Activated T-helper 2 cell treated with anti-CD3 and anti-CD28 coated beads, Interferon-gamma antibody, Interleukin-2, Interleukin-4, amounts not matched to agents 10 μg/mL and 5 μg/mL and 100 μg/mL, durations not matched to agents 14 hours and 24 hours and 36 hours (primary cell): ENCODE measurements at regions not wholly inside any gene's neighbourhood (a gene's known extent, or its start where the extent isn't known, plus 50 kb on each side); places are given as distances from the start of the nearest gene placed in this dataset.
"Not testable (repeated sequence)": the region's sequence is repeated elsewhere in the genome, so short reads cannot be mapped to it uniquely, and the experiment has no call there.

Source experiments
- DNase-seq: peaks from one replicate; pipeline ENCODE4 v3.0.0; 2021; ENCODE audit warnings: low spot score
- H3K27ac Mint-ChIP-seq: one replicate; pipeline ENCODE4 v1.8.0; 2021; ENCODE audit warnings: mixed read lengths
- H3K27me3 Mint-ChIP-seq: one replicate; pipeline ENCODE4 v1.8.0; 2021; ENCODE audit warnings: low read depth, mixed read lengths
- H3K36me3 Mint-ChIP-seq: one replicate; pipeline ENCODE4 v1.8.0; 2021; ENCODE audit warnings: low read depth, mixed read lengths
- H3K4me1 Mint-ChIP-seq: one replicate; pipeline ENCODE4 v1.8.0; 2021; ENCODE audit warnings: low read depth, mixed read lengths
- H3K4me3 Mint-ChIP-seq: one replicate; pipeline ENCODE4 v1.8.0; 2021; ENCODE audit warnings: low read depth, mild to moderate bottlenecking, moderate library complexity, mixed read lengths
- H3K9me3 Mint-ChIP-seq: one replicate; pipeline ENCODE4 v1.8.0; 2021; ENCODE audit warnings: mixed read lengths
- intact Hi-C: fragments of 100-400 bp; cut with micrococcal nuclease; formaldehyde crosslinking; loops from one replicate; pipeline ENCODE4 v1.15.1; 2023

DNA sequence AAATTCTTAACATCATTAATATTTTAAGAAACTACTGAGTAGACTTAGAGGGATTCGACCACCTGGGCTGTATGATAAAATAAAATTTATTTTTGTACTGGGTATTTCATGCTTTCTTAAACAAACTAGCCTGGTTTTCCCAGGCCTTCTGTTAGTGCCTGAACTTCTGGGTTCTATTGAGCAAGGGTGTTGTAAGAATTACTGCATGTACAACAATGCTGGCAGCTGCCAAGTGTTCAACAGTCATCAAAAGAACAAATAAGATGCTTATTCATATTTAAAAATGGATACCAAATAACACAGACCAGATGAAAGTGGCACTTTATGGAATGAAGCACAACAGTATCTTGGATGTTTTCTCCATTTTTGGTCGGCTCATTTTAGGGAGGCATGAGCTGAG, 123.2 kb upstream of the FBXL7 start:
- Mint-ChIP-seq H3K4me3 (no peak overlapping the region), H3K9me3 (peaks cover 18% of the 10 kb centered on the region), H3K4me1 (no peaks in the 10 kb centered on the region), H3K27ac (no peak overlapping the region), H3K27me3 (no peaks in the 10 kb centered on the region), H3K36me3 (no peaks in the 10 kb centered on the region)
- DNase-seq, result no peak
- intact Hi-C loops, result no loop called here

DNA sequence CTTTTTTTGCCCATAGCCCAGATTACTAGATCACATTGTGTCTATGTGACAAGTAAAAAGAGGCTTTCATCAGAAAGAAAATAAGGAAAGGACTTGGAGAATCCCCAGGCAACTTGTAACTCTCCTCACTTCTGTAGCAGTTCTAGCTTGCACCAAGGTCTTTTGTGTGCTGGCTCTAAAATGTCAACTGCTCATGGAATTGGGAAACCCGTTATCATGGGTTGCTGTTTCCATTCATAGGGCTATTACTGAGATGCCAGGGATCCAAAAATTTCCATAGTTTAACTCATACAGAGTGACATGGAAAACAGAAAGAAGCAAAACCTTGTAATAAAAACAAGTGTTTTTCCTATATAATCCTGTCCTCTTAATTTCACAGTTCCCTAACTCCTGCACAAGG, 123.9 kb upstream of the FBXL7 start:
- Mint-ChIP-seq H3K27me3 (no peaks in the 10 kb centered on the region), H3K4me1 (no peaks in the 10 kb centered on the region), H3K27ac (no peak overlapping the region), H3K36me3 (no peaks in the 10 kb centered on the region), H3K4me3 (no peak overlapping the region), H3K9me3 (peaks cover 18% of the 10 kb centered on the region)
- DNase-seq, result no peak
- intact Hi-C loops, result no loop called here

DNA sequence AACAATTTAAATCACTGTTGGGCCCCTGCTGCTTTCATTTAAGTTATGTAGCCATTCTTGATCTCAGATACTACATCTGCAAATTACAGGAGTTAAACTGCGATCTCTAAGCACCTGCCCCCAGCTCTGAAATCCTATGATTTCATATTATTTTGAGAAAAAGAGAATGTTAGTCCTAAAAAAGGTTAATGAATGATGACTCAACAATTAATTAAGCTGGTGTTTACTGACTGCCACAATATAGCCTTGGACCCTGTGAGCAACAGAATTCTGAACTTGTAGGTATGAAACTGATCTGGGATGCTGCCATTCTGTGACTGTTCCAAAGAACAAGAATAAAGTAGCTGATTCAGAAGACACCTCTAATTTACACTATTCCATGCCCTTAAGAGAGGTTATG, 124.4 kb upstream of the FBXL7 start:
- H3K9me3 Mint-ChIP-seq, result peaks cover 18% of the 10 kb centered on the region
- no peak for DNase-seq
- no peaks in the 10 kb centered on the region for H3K4me1 Mint-ChIP-seq
- H3K4me3 Mint-ChIP-seq, result no peak overlapping the region
- no peak overlapping the region for H3K27ac Mint-ChIP-seq
- intact Hi-C loops, result no loop called here
- no peaks in the 10 kb centered on the region for H3K36me3 Mint-ChIP-seq
- H3K27me3 Mint-ChIP-seq, result no peaks in the 10 kb centered on the region

DNA sequence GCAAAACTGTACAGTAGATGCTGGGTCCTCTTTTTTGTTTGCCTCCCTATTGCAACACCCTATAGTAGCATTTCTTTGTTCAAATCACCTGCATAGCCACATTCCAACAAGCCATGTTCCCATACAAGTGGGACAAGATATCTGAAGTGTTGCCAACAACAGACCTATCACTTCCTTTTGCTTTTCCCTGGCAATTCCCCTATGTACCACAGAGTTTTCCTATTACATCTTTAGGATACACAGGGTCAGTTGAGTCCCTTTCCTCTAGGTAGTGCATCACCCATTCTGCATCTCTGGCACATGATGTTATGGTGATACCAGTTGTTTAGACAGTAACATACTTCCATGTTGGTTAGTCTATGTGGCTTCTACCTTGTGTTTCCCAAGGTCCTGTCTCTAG, 125.1 kb upstream of the FBXL7 start:
- Mint-ChIP-seq H3K4me3 (no peak overlapping the region), H3K36me3 (no peaks in the 10 kb centered on the region), H3K9me3 (peaks cover 18% of the 10 kb centered on the region), H3K4me1 (no peaks in the 10 kb centered on the region), H3K27ac (no peak overlapping the region), H3K27me3 (no peaks in the 10 kb centered on the region)
- intact Hi-C loops, result no loop called here
- no peak for DNase-seq

DNA sequence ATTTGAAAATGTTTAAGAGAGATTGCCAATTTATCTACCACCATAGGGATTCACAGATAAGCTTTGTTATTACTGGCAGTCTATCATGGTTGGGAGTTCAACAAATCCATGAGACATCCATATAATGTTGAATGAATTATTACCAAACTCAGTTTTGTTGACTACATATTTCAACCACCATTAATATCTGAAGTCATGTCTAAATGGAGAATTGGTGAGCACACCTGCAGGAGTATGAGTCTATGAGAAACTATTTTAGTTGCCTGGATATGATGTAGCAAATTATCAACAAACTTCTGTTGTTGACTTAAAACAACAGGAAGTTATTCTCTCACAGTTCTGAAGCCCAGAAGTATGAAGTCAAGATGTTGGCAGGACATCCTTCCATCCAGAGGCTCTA, 126.8 kb upstream of the FBXL7 start:
- Mint-ChIP-seq H3K27ac (no peak overlapping the region), H3K36me3 (no peaks in the 10 kb centered on the region), H3K27me3 (no peaks in the 10 kb centered on the region), H3K9me3 (peaks cover 6% of the 10 kb centered on the region), H3K4me1 (no peaks in the 10 kb centered on the region), H3K4me3 (no peak overlapping the region)
- intact Hi-C loops, result no loop called here
- no peak for DNase-seq

DNA sequence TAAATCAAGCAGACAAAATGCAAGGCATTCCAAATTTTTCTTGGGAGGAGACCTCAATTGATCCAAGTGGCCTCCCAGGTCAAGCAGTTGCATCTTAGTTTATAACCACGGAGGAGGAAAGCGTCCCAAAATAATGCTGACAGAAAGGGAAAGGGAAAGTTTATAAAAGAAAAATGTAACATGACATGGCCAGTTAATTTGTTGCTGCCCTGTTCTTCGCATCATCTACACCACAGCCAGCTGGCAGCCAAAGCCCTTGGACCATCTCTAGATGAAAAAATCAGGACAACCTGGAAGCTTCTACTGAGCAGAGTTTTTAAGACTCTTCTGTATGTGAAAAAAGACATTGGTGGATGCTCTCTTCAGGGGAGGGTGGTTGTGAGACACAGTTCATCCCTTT, 128.8 kb upstream of the FBXL7 start:
- H3K27me3 Mint-ChIP-seq, result no peaks in the 10 kb centered on the region
- no peak for DNase-seq
- H3K27ac Mint-ChIP-seq, result no peak overlapping the region
- H3K4me1 Mint-ChIP-seq, result no peaks in the 10 kb centered on the region
- intact Hi-C loops, result no loop called here
- H3K4me3 Mint-ChIP-seq, result no peak overlapping the region
- peaks cover 21% of the 10 kb centered on the region for H3K9me3 Mint-ChIP-seq
- H3K36me3 Mint-ChIP-seq, result no peaks in the 10 kb centered on the region

DNA sequence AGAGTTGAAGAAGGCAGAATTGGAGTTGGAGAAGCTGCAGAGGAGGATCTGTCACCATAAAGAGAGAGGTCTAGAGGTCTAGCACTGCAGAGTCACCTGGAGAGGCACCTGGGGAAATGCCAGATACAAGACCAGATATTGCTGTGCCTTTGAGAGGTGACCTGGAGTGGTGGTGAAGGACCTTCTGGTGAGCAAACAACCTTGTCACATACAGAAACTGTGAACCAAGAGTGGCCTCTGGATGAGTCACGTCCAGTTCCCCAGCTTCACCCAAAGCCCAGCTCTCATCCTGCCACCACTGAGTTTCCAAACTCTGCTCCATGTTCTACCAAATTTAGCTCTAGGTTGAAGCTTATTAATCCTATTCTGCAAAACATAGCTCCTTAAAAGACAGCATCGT, 131.1 kb upstream of the FBXL7 start:
- intact Hi-C loops, result no loop called here
- Mint-ChIP-seq H3K4me1 (no peaks in the 10 kb centered on the region), H3K9me3 (peaks cover 16% of the 10 kb centered on the region), H3K27me3 (no peaks in the 10 kb centered on the region), H3K4me3 (no peak overlapping the region), H3K36me3 (no peaks in the 10 kb centered on the region), H3K27ac (no peak overlapping the region)
- no peak for DNase-seq

DNA sequence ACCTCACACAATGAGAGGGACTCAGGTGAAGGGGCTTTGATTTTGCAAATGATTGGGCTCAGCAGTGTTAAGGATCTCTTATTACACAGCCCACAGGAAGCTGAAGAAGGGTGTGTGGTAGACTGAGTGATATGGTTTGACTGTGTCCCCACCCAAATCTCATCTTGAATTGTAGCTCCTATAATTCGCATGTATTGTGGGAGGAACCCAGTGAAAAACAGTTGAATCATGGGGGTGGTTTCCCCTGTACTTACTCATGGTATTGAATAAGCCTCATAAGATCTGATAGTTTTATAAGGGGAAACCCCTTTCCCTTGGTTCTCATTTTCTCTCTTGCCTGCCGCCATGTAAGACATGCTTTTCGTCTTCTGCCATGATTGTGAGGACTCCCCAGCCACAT, 132.5 kb upstream of the FBXL7 start:
- intact Hi-C loops, result no loop called here
- Mint-ChIP-seq H3K27ac (no peak overlapping the region), H3K9me3 (peaks cover 19% of the 10 kb centered on the region), H3K27me3 (no peaks in the 10 kb centered on the region), H3K4me1 (no peaks in the 10 kb centered on the region), H3K36me3 (no peaks in the 10 kb centered on the region), H3K4me3 (no peak overlapping the region)
- no peak for DNase-seq

DNA sequence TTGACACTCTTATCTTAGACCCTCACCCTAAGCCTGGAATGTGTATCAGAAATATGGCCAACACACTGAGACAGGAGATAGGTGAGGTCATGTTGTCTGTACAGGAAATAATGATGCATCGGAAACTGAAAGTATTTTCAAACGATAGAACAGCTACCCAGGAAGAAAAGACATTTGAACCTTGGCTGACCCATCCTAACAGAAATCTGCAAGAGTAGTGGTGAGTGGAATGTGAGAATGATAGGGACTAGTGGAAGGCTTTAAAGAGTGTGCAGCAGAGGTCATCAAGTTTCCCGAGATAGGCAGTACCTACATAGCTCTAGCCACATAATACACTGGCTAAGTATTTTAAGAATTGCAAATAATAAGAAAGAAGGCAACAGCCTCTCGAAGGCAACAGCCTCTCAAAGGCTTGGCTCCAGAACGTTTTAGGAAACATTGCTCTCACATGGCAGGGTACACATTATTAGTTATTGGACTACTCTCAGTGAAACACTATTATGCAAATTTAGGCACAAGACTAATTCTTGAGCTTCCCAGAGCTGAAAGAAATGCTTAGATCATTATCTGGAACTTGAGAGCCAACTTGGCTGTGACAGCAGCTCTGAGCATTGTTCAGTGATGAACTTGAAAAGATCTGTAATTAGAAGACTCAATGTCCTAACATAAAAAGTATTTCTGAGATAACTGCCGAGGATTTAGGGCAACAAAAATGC, 133.1 kb upstream of the FBXL7 start:
- no peaks in the 10 kb centered on the region for H3K4me1 Mint-ChIP-seq
- no peaks in the 10 kb centered on the region for H3K27me3 Mint-ChIP-seq
- DNase-seq, result no peak
- H3K27ac Mint-ChIP-seq, result no peak overlapping the region
- no peaks in the 10 kb centered on the region for H3K36me3 Mint-ChIP-seq
- intact Hi-C loops, result no loop called here
- no peak overlapping the region for H3K4me3 Mint-ChIP-seq
- H3K9me3 Mint-ChIP-seq, result peaks cover 22% of the 10 kb centered on the region

DNA sequence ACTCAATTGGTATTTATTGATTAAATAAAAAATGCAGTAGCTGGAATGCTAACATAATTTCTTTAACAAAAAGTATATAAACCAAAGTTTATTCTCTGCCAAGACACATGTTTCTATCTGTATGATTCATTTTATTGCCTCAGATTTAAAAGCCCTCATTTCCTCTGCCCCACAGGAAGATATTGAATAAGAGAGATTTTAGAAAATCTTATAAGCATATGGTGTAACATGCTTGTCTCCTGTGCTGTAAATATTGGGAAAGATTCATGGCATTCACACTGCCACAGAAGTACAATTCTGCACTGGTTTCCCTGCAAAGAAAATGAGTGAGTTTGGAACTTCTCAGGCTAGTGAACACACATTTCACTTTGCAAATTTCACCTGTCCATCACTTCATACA, 134.9 kb upstream of the FBXL7 start:
- Mint-ChIP-seq H3K4me3 (no peak overlapping the region), H3K36me3 (no peaks in the 10 kb centered on the region), H3K27me3 (no peaks in the 10 kb centered on the region), H3K9me3 (peaks cover 22% of the 10 kb centered on the region), H3K27ac (no peak overlapping the region), H3K4me1 (no peaks in the 10 kb centered on the region)
- intact Hi-C loops, result no loop called here
- no peak for DNase-seq

DNA sequence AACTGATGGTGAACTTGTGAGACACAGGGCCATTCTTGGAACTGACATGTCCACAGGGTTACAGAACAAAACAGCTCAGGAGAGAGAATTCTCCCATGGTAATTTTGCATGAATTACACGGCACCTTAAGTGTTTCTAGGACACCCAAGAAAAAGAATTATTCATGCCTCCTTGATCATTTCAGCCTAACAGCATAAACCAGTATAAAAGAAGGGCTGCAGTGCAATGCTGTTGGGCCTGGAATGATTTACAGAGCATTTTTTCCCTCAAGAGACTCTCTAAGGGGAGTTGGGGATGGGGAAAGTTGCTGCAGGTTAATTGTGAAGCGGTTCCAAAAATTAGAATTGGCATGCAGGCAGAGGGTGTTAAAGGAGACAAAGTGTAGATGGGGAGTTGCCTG, 136.4 kb upstream of the FBXL7 start:
- no peaks in the 10 kb centered on the region for H3K36me3 Mint-ChIP-seq
- no peaks in the 10 kb centered on the region for H3K4me1 Mint-ChIP-seq
- intact Hi-C loops, result no loop called here
- H3K27me3 Mint-ChIP-seq, result no peaks in the 10 kb centered on the region
- peaks cover 28% of the 10 kb centered on the region for H3K9me3 Mint-ChIP-seq
- H3K4me3 Mint-ChIP-seq, result no peak overlapping the region
- H3K27ac Mint-ChIP-seq, result no peak overlapping the region
- DNase-seq, result no peak

DNA sequence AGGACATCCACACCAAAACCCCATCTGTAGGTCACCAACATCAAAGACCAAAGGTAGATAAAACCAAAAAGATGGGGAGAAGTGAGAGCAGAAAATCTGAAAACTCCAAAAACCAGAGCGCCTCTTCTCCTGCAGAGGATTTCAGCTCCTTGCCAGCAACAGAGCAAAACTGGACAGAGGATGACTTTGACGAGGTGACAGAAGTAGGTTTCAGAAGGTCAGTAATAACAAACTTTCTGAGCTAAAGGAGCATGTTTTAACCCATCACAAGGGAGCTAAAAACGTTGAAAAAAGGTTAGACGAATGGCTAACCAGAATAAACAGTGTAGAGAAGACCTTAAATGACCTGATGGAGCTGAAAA, 142.9 kb upstream of the FBXL7 start:
- H3K4me3 Mint-ChIP-seq, DNase-seq, H3K27me3 Mint-ChIP-seq, H3K36me3 Mint-ChIP-seq, intact Hi-C loops, H3K27ac Mint-ChIP-seq, H3K4me1 Mint-ChIP-seq: not testable (repeated sequence)
- H3K9me3 Mint-ChIP-seq, result peaks cover 28% of the 10 kb centered on the region

DNA sequence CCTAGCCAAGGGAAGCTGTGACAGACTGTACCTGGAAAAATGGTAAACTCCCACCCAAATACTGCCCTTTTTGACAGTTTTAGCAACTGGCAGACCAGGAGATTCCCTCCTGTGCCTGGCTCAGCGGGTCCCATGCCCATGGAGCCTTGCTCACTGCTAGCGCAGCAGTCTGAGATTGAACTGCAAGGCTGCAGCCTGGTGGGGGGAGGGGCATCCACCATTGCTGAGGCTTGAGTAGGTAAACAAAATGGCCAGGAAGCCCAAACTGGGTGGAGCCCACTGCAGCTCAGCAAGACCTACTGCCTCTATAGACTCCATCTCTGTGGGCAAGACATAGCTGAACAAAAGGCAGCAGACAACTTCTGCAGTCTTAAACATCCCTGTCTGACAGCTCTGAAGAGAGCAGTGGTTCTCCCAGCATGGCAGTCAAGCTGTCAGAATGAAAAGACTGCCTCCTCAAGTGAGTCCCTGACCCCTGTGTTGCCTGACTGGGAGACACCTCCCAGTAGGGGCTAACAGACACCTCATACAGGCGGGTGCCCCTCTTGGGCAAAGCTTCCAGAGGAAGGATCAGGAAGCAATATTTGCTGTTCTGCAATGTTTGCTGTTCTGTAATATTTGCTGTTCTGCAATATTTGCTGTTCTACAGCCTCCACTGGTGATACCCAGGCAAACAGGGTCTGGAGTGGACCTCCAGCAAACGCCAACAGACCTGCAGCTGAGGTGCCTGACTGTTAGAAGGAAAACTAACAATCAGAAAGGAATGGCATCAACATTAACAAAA, 143.5 kb upstream of the FBXL7 start:
- H3K27ac Mint-ChIP-seq, DNase-seq, H3K4me3 Mint-ChIP-seq, H3K36me3 Mint-ChIP-seq, H3K4me1 Mint-ChIP-seq, H3K27me3 Mint-ChIP-seq, intact Hi-C loops: not testable (repeated sequence)
- peaks cover 28% of the 10 kb centered on the region for H3K9me3 Mint-ChIP-seq
